Endodermal cell (in vitro differentiated cells): ENCODE measurements at regions not wholly inside any gene's neighbourhood (a gene's known extent, or its start where the extent isn't known, plus 50 kb on each side); places are given as distances from the start of the nearest gene placed in this dataset.

Experiments used
- DNase-seq: peaks from one replicate; pipeline ENCODE4 v3.0.0-alpha.2; 2017
- H3K27ac ChIP-seq: 2 replicates; pipeline ENCODE4 v1.5.1; 2013; ENCODE audit warnings: mild to moderate bottlenecking, low read depth, low read length, moderate library complexity
- H3K27me3 ChIP-seq: 2 replicates; pipeline ENCODE4 v1.6.1; 2013; ENCODE audit warnings: mild to moderate bottlenecking, low read length, moderate library complexity; ENCODE audit not compliant: insufficient read depth, control insufficient read depth, poor library complexity, severe bottlenecking
- H3K36me3 ChIP-seq: 2 replicates; pipeline ENCODE4 v1.7.0; 2013; ENCODE audit warnings: mild to moderate bottlenecking, low read length, moderate library complexity; ENCODE audit not compliant: control insufficient read depth, insufficient read depth
- H3K4me1 ChIP-seq: one replicate; pipeline ENCODE4 v1.7.0; 2013; ENCODE audit warnings: low read length; ENCODE audit not compliant: control insufficient read depth, insufficient read depth
- H3K4me3 ChIP-seq: 2 replicates; pipeline ENCODE4 v1.5.1; 2013; ENCODE audit warnings: mild to moderate bottlenecking, low read length, moderate library complexity
- H3K9ac ChIP-seq: 2 replicates; pipeline ENCODE4 v1.6.1; 2013; ENCODE audit warnings: mild to moderate bottlenecking, low read length, moderate library complexity; ENCODE audit not compliant: poor library complexity, severe bottlenecking; ENCODE audit errors: extremely low read depth
- H3K9me3 ChIP-seq: 2 replicates; pipeline ENCODE4 v1.6.1; 2013; ENCODE audit warnings: mild to moderate bottlenecking, low read length, moderate library complexity; ENCODE audit not compliant: control insufficient read depth
- H3K27ac Mint-ChIP-seq: 2 replicates; pipeline ENCODE4 v1.8.0; 2020; ENCODE audit warnings: mixed read lengths
- H3K27me3 Mint-ChIP-seq: 2 replicates; pipeline ENCODE4 v1.8.0; 2021; ENCODE audit warnings: mild to moderate bottlenecking, mixed read lengths; ENCODE audit not compliant: insufficient read depth
- H3K36me3 Mint-ChIP-seq: 2 replicates; pipeline ENCODE4 v1.8.0; 2020; ENCODE audit warnings: low read depth, mixed read lengths
- H3K4me1 Mint-ChIP-seq: 2 replicates; pipeline ENCODE4 v1.8.0; 2020; ENCODE audit warnings: mixed read lengths
- H3K4me3 Mint-ChIP-seq: 2 replicates; pipeline ENCODE4 v1.8.0; 2020; ENCODE audit warnings: mild to moderate bottlenecking, moderate library complexity, mixed read lengths
- H3K9me3 Mint-ChIP-seq: 2 replicates; pipeline ENCODE4 v1.8.0; 2020; ENCODE audit warnings: mild to moderate bottlenecking, mixed read lengths
- CTCF ChIP-seq: fragments of 200-600 bp; sonication (generic); conservative IDR thresholded peaks from 2 replicates; pipeline ENCODE4 v1.5.0; 2021; ENCODE audit warnings: antibody characterized with exemption, mild to moderate bottlenecking
- WGBS, 2 experiments: methylation state at CpG; one replicate each; pipeline versions ENCODE4 v1.1.5 to v1.1.7; 2013; ENCODE audit warnings: missing lambda C conversion rate in 2 of 2, mixed read lengths in 1 of 2; ENCODE audit not compliant: insufficient coverage in 1 of 2, insufficient read length in 1 of 2; 5-methylcytosine and 5-hydroxymethylcytosine counted together

- H3K27ac ChIP-seq = no peak overlapping the region
- H3K27me3 ChIP-seq = no peaks in the 10 kb centered on the region
- H3K9me3 ChIP-seq = no peaks in the 10 kb centered on the region
- Mint-ChIP-seq H3K4me3 (no peak overlapping the region), H3K27ac (no peak overlapping the region), H3K9me3 (no peaks in the 10 kb centered on the region), H3K4me1 (no peaks in the 10 kb centered on the region), H3K36me3 (no peaks in the 10 kb centered on the region), H3K27me3 (no peaks in the 10 kb centered on the region)
- no peaks in the 10 kb centered on the region for H3K4me1 ChIP-seq
- DNase-seq = no peak
- no peak for TF ChIP-seq CTCF
- WGBS, 2 experiments = 60 to 92% methylated on average over 2 to 6 of the region's 6 CpGs
- H3K4me3 ChIP-seq = no peak overlapping the region
- no peaks in the 10 kb centered on the region for H3K36me3 ChIP-seq
- H3K9ac ChIP-seq = no peak overlapping the region
Measured at GRCh38 chr15:48020166-48020565, 100.6 kb upstream of the SLC24A5 start.

GRCh38 chr15:48021336-48022086, 99.3 kb upstream of the SLC24A5 start:
- TF ChIP-seq CTCF = no peak
- no peaks in the 10 kb centered on the region for H3K36me3 Mint-ChIP-seq
- H3K4me1 Mint-ChIP-seq = no peaks in the 10 kb centered on the region
- WGBS, 2 experiments = 88 to 93% methylated on average over 5 to 6 of the region's 6 CpGs
- Histone ChIP-seq H3K27me3 (no peaks in the 10 kb centered on the region), H3K9ac (no peak overlapping the region), H3K27ac (no peak overlapping the region), H3K9me3 (no peaks in the 10 kb centered on the region), H3K4me1 (no peaks in the 10 kb centered on the region), H3K4me3 (no peak overlapping the region), H3K36me3 (no peaks in the 10 kb centered on the region)
- H3K9me3 Mint-ChIP-seq = no peaks in the 10 kb centered on the region
- no peak overlapping the region for H3K4me3 Mint-ChIP-seq
- H3K27ac Mint-ChIP-seq = no peak overlapping the region
- no peak for DNase-seq
- no peaks in the 10 kb centered on the region for H3K27me3 Mint-ChIP-seq

GRCh38 chr15:48025118-48025517, 95.7 kb upstream of the SLC24A5 start:
- H3K36me3 ChIP-seq = no peaks in the 10 kb centered on the region
- WGBS, 2 experiments = 92% methylated on average over 1 of the region's 1 CpG; no CpG with 5 or more reads in 1 of the 2 experiments
- no peak overlapping the region for H3K4me3 ChIP-seq
- H3K9me3 ChIP-seq = no peaks in the 10 kb centered on the region
- Mint-ChIP-seq H3K27me3 (no peaks in the 10 kb centered on the region), H3K36me3 (no peaks in the 10 kb centered on the region), H3K27ac (no peak overlapping the region), H3K4me1 (no peaks in the 10 kb centered on the region), H3K4me3 (no peak overlapping the region), H3K9me3 (no peaks in the 10 kb centered on the region)
- H3K27me3 ChIP-seq = no peaks in the 10 kb centered on the region
- TF ChIP-seq CTCF = peak; percentile 57
- H3K27ac ChIP-seq = no peak overlapping the region
- H3K4me1 ChIP-seq = no peaks in the 10 kb centered on the region
- DNase-seq = no peak
- no peak overlapping the region for H3K9ac ChIP-seq
